SW480 (cell line): ENCODE measurements at regions not wholly inside any gene's neighbourhood (a gene's known extent, or its start where the extent isn't known, plus 50 kb on each side); places are given as distances from the start of the nearest gene placed in this dataset.
"Not testable (repeated sequence)": the region's sequence is repeated elsewhere in the genome, so short reads cannot be mapped to it uniquely, and the experiment has no call there.

Experiments
- DNase-seq: peaks from one replicate; pipeline ENCODE4 v3.0.0-alpha.2; 2016; ENCODE audit warnings: low spot score

DNA sequence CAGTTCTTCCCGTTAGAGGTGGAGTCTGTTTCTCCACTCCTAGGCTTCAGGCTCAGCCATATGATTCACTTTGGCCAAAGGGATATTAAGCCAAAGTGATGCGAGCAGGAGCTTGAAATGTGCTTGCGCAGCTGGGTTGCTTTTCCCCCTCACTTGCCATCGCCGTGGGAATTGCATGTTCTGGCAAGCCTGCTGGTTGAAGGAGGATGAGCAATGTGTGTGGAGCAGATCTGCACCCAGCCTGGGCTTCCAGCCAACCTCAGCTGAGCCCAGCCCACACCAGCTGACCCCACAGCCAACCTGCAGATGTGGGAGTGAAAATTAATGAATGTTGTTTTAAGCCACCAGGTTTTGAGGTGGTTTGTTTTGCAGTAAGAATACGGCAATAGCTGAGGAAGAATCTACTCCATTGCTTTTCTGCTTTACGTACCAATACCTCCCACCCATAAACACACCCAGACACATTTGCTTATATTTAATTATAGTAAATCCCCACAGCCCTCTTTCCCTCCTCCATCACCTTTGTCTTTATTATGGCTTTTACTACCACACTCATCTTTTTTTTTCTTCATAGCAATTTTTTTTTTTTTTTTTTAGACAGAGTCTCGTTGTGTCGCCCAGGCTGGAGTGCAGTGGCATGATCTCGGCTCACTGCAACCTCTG is 132.8 kb upstream of the FUNDC1 start:
- peak; percentile 27 for DNase-seq

DNA sequence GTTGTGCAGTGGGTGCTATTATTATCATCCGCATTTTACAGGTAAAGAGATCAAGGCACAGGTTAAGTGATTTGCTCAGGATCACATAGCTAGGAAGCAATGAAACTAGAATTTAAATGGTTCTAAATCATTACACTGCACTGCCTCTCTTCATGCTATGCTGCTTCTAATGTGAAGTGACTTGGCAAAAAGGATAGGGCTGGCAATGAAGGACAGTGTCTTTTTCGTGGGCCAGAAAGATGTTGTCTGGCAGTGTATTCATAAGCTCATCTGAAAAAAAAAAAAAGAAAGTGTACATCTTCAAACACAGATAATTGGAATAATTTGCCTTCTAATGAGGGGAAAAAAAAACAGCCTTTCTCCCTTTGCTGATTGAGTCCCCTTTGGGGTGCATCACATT is 132.2 kb upstream of the FUNDC1 start:
- DNase-seq: no peak

DNA sequence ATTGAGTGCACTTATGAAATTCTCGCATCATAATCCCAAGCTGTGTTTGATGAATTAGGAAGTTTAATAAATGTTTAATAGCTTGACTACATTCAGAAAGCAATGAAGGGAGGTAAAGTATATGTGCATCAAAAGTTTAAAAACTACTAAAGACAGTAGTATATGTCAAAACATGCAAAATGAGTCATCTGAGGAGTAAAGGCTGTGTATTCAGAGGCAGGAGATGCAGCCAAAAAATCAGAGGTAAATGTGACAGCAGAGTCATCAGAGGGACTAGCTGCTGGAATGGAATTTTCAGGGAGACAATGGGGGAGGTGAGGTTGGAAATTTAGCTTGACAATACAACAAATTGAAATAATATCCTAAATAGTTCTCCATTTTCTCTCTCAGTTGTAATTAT is 127.0 kb upstream of the FUNDC1 start:
- no peak for DNase-seq

DNA sequence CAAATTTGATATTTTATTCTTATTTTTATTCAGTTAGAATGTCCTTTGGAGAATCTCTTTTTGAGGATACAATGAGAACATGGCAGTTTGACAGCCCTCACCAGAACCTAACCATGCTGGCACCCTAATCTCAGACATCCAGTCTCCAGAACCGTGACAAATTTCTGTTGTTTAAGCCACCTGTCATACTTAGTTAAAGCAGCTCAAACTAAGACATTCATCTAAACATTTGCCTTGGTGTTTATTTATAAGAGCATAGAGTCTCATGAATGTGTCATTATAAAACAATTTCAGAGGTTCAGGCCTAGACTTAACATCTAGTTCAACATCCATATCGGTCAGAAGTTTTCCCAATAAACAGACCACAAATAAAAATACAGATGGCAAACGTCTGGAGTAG is 125.1 kb upstream of the FUNDC1 start:
- no peak for DNase-seq

DNA sequence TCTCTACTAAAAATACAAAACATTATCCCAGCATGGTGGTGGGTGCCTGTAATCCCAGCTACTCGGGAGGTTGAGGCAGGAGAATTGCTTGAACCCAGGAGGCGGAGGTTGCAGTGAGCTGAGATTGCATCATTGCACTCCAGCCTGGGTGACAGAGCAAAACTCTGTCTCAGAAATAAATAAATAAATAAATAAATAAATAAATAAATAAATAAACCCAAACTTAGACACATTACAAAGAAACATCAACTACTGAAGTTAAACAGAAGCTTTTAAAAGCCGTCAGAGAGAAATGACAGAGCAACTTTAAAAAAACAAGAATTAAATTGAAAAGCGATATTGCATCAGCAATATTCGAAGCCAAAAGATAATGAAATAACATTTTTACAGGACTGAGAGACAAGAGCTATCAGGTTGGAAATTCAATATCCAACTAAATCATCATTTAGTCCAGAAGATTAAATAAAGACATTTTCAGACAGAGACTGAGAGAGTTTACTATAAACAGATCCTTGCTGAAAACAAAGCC is 115.1 kb upstream of the FUNDC1 start:
- not testable (repeated sequence) for DNase-seq

DNA sequence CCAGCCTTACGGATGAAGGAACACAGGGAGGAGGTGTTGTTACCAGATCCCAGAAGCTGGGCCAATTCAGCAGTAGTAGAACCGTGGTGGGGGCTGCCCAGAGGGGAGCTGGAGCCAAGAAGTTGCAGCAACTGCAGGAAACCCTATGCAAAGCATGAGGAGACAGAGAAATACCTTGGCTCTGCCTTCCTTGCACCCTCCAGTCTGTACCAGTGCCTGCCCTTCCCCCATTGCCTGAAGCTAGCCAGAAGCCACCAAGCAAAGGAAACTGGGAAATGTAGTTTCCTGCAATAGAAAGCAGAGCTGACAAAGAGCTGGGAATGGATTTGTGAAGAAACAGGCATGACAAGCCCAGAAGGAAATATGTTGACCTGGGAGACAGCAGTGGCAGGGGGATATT is 108.7 kb upstream of the FUNDC1 start:
- DNase-seq: no peak

DNA sequence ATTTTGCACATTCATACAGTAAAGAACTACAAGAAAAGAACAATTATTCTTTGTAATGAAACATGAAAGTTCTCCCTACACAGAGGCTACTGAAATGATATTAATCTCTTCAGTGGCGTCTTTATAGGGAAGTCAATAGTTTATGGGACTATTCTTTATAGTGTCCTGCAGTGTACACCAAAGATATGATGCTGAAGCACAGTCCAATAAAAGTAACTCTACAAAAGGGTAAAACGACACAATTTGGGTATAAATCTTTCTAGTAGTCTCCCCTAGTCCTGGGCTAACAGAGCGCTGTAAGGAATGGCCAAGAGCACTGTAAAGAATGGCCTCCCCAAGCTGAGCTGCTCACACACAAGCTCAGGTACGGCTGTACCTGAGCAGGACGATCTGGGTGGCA is 101.1 kb upstream of the FUNDC1 start:
- DNase-seq: no peak

DNA sequence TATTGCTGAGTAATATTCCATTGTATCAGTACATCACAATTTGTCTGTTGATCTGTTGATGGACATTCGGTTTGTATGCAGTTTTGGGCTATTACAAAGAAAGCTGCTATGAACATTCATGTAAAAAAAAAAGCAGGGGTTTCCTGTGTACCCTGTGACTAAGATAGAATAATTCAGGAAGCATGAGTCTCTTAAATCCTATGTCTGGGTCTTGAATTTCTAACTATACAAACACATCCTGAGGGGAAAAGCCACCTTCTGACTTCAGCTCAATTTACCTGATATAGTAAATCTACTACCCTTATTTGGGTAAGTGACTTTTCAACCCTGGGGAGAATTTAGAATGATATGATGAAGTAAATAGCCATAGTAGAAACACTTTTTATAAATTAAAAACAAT is 94.6 kb upstream of the FUNDC1 start:
- DNase-seq: no peak

DNA sequence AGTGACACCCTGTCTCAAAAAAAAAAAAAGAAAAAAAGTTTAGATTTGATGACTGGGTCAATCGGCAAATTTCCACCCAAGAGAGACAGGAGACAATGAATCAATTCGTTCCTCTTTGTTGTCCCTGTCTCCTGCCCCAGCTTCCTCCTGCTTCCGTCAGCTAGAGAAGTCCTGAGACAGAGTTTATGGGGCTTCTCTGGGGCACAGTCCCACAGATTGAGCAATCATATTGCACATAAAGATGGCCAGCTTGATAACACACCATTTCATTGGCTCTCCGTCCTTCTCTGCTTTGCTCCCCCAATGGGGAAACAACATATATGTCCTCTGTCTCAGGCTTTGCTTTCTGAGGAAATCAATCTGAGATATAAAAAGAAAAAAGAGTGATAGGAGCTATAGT is 78.4 kb upstream of the FUNDC1 start:
- no peak for DNase-seq

DNA sequence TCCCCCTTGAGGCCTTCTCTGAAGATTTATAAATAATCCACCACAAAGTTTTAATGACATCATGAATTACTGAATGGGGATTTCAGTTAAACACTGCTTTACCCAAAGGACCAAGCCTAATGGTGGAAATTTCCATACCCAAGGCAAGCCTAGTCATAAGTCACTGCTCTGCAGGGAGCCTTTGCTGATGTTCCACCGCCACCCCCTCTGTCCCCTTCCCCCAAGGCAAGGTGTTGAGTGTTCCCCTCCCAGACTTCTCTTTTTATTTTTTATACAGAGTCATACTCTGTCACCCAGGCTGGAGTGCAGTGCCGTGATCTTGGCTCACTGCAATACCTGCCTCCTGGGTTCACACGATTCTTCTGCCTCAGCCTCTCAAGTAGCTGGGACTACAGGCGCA is 76.4 kb upstream of the FUNDC1 start:
- no peak for DNase-seq

DNA sequence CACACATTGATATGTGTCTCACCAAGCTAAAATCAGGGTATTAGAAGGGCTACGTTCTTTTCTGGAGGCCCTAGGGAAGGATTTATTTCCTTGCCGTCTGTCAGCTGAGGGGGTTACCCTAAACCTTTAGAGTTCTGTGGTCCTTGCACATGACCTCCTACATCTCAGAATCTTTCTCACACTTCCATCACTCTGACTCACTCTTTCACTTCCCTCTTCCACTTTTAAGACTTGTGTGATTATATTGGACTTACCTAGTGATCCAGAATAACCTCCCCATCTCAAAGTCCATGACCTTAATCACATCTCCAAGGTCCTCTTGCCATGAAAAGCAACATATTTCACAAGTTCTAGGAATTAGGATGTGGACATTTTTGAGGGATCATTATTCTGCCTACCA is 53.6 kb upstream of the FUNDC1 start:
- no peak for DNase-seq
